ENCODE measurements at regions not wholly inside any gene's neighbourhood (a gene's known extent, or its start where the extent isn't known, plus 50 kb on each side); places are given as distances from the start of the nearest gene placed in this dataset.

DNA sequence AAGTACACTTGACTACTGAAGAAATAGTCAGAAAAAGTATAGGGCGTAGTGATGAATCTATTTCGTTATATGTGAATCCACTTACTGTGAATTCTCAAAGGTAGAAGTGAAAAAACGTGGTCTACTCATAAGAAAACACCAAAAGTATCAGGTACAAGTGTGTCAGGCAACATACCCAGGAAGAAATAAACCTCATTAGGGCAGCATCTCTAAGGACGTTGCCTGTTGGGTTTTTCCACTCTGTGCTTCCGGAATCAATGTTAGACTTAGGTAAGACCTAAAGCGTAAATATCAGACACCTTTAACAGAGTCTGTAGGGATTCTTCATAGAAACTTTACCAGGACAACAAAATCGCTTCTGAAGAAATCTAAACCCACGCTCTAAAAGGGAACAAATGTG lies 607.2 kb upstream of the EPHA7 start:
- H2AFZ ChIP-seq (ENCODE audit: low read depth, low read length): no peak overlapping the region
- H3K9ac ChIP-seq (ENCODE audit: low read length): no peak overlapping the region
- FAIRE-seq (no peak), DNase-seq (ENCODE audit: low read depth) (no peak)
- Mint-ChIP-seq H3K36me3 (ENCODE audit: low read depth, unreplicated experiment) (no peaks in the 10 kb centered on the region), H3K27me3 (ENCODE audit: low read depth, unreplicated experiment) (no peaks in the 10 kb centered on the region), H3K4me3 (ENCODE audit: unreplicated experiment) (no peak overlapping the region), H3K4me1 (ENCODE audit: low read depth, unreplicated experiment) (no peaks in the 10 kb centered on the region), H3K27ac (ENCODE audit: unreplicated experiment) (no peak overlapping the region), H3K9me3 (ENCODE audit: unreplicated experiment) (no peaks in the 10 kb centered on the region)
- no peaks in the 10 kb centered on the region for H3K9me3 ChIP-seq (ENCODE audit: insufficient read depth, low read depth, low read length)
- no peaks in the 10 kb centered on the region for H3K27me3 ChIP-seq (ENCODE audit: insufficient read depth, low read length)
- H3K27ac ChIP-seq (ENCODE audit: low read depth, low read length): no peak overlapping the region
- no peak for TF ChIP-seq EZH2 (IDR thresholded peaks at IDR 0.05; ENCODE audit: insufficient read depth, low read length)
- TF ChIP-seq, protein P1, sequence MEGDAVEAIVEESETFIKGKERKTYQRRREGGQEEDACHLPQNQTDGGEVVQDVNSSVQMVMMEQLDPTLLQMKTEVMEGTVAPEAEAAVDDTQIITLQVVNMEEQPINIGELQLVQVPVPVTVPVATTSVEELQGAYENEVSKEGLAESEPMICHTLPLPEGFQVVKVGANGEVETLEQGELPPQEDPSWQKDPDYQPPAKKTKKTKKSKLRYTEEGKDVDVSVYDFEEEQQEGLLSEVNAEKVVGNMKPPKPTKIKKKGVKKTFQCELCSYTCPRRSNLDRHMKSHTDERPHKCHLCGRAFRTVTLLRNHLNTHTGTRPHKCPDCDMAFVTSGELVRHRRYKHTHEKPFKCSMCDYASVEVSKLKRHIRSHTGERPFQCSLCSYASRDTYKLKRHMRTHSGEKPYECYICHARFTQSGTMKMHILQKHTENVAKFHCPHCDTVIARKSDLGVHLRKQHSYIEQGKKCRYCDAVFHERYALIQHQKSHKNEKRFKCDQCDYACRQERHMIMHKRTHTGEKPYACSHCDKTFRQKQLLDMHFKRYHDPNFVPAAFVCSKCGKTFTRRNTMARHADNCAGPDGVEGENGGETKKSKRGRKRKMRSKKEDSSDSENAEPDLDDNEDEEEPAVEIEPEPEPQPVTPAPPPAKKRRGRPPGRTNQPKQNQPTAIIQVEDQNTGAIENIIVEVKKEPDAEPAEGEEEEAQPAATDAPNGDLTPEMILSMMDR (IDR thresholded peaks at IDR 0.05; ENCODE audit: insufficient read depth, low read depth, low read length): no peak
- no peak overlapping the region for H3K4me3 ChIP-seq (ENCODE audit: insufficient read depth, low read depth, low read length)
- H3K4me2 ChIP-seq (ENCODE audit: low read length): no peak overlapping the region
- no peaks in the 10 kb centered on the region for H3K4me1 ChIP-seq (ENCODE audit: insufficient read depth, low read length)
- no peaks in the 10 kb centered on the region for H3K79me2 ChIP-seq (ENCODE audit: insufficient read depth, low read length)
- no peaks in the 10 kb centered on the region for H3K36me3 ChIP-seq (ENCODE audit: insufficient read depth, low read length)
- H4K20me1 ChIP-seq (ENCODE audit: insufficient read depth, low read length): no peaks in the 10 kb centered on the region

DNA sequence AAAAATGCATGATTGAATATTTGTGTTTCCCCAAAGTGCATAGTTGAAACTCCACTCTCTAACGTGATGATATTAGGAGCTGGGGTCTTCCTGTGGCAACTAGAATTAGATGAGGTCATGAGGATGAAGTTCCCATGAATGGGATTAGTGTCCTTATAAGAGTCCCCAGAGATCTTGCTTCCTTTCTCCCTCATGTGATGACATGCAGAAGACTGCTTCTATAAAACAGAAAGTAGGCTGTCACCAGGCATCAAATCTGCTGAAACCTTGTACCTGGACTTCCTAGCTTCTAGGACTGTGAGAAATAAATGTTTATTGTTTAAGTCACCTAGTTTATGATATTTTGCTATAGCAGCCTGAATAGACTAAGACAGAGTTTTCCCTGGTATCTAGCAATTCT lies 586.5 kb upstream of the EPHA7 start:
- Mint-ChIP-seq H3K9me3 (ENCODE audit: unreplicated experiment) (no peaks in the 10 kb centered on the region), H3K27me3 (ENCODE audit: low read depth, unreplicated experiment) (no peaks in the 10 kb centered on the region), H3K27ac (ENCODE audit: unreplicated experiment) (no peak overlapping the region), H3K36me3 (ENCODE audit: low read depth, unreplicated experiment) (no peaks in the 10 kb centered on the region), H3K4me3 (ENCODE audit: unreplicated experiment) (no peak overlapping the region), H3K4me1 (ENCODE audit: low read depth, unreplicated experiment) (peaks cover 4% of the 10 kb centered on the region)
- Histone ChIP-seq H3K79me2 (ENCODE audit: insufficient read depth, low read length) (no peaks in the 10 kb centered on the region), H3K27me3 (ENCODE audit: insufficient read depth, low read length) (no peaks in the 10 kb centered on the region), H3K4me3 (ENCODE audit: insufficient read depth, low read depth, low read length) (no peak overlapping the region), H3K4me2 (ENCODE audit: low read length) (no peak overlapping the region), H2AFZ (ENCODE audit: low read depth, low read length) (no peak overlapping the region), H3K4me1 (ENCODE audit: insufficient read depth, low read length) (no peaks in the 10 kb centered on the region), H3K9ac (ENCODE audit: low read length) (no peak overlapping the region), H3K27ac (ENCODE audit: low read depth, low read length) (no peak overlapping the region), H3K9me3 (ENCODE audit: insufficient read depth, low read depth, low read length) (no peaks in the 10 kb centered on the region), H4K20me1 (ENCODE audit: insufficient read depth, low read length) (no peaks in the 10 kb centered on the region), H3K36me3 (ENCODE audit: insufficient read depth, low read length) (no peaks in the 10 kb centered on the region)
- TF ChIP-seq EZH2 (IDR thresholded peaks at IDR 0.05; ENCODE audit: insufficient read depth, low read length): no peak
- TF ChIP-seq, protein P1 (IDR thresholded peaks at IDR 0.05; ENCODE audit: insufficient read depth, low read depth, low read length): no peak
- no peak for DNase-seq (ENCODE audit: low read depth)
- no peak for FAIRE-seq

DNA sequence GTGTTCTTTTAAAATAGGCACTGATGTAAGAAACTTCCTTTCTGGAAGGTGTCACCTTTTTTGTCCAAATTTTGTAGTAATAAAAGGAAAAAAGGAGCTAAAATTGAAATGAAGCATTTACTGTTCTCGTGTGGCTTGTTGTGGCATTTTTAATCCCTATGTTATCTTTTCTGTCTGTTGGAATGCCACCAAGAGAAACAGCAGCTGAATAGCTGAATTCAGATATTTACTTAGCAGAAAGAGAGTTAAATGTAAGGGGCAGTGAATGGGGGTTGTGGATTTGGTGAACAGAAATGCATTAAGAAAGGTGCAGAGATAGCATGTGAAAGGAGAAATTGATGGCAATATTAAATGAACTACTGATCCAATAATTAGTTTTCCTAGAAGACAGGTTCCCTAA lies 573.6 kb upstream of the EPHA7 start:
- FAIRE-seq (no peak), DNase-seq (ENCODE audit: low read depth) (no peak)
- Histone ChIP-seq H3K9me3 (ENCODE audit: insufficient read depth, low read depth, low read length) (no peaks in the 10 kb centered on the region), H3K27me3 (ENCODE audit: insufficient read depth, low read length) (no peaks in the 10 kb centered on the region), H4K20me1 (ENCODE audit: insufficient read depth, low read length) (no peaks in the 10 kb centered on the region), H3K79me2 (ENCODE audit: insufficient read depth, low read length) (no peaks in the 10 kb centered on the region), H3K4me1 (ENCODE audit: insufficient read depth, low read length) (no peaks in the 10 kb centered on the region), H2AFZ (ENCODE audit: low read depth, low read length) (no peak overlapping the region), H3K9ac (ENCODE audit: low read length) (no peak overlapping the region), H3K27ac (ENCODE audit: low read depth, low read length) (no peak overlapping the region), H3K4me3 (ENCODE audit: insufficient read depth, low read depth, low read length) (no peak overlapping the region), H3K4me2 (ENCODE audit: low read length) (no peak overlapping the region), H3K36me3 (ENCODE audit: insufficient read depth, low read length) (no peaks in the 10 kb centered on the region)
- H3K27me3 Mint-ChIP-seq (ENCODE audit: low read depth, unreplicated experiment): no peaks in the 10 kb centered on the region
- no peaks in the 10 kb centered on the region for H3K36me3 Mint-ChIP-seq (ENCODE audit: low read depth, unreplicated experiment)
- H3K4me1 Mint-ChIP-seq (ENCODE audit: low read depth, unreplicated experiment): peaks cover 2% of the 10 kb centered on the region
- no peak overlapping the region for H3K4me3 Mint-ChIP-seq (ENCODE audit: unreplicated experiment)
- no peak for TF ChIP-seq EZH2 (IDR thresholded peaks at IDR 0.05; ENCODE audit: insufficient read depth, low read length)
- TF ChIP-seq, protein P1 (IDR thresholded peaks at IDR 0.05; ENCODE audit: insufficient read depth, low read depth, low read length): no peak
- no peaks in the 10 kb centered on the region for H3K9me3 Mint-ChIP-seq (ENCODE audit: unreplicated experiment)
- no peak overlapping the region for H3K27ac Mint-ChIP-seq (ENCODE audit: unreplicated experiment)

All from astrocyte (in vitro differentiated cells and primary cell).